Vagina (tissue), 2 donors: ENCODE measurements at regions not wholly inside any gene's neighbourhood (a gene's known extent, or its start where the extent isn't known, plus 50 kb on each side); places are given as distances from the start of the nearest gene placed in this dataset.

Experiments
- POLR2A ChIP-seq, 2 donors: fragments of 450-650 bp; IDR thresholded peaks; one replicate each; pipeline ENCODE4 v1.6.1; 2017; ENCODE audit warnings: antibody characterized with exemption in 2 of 2, mild to moderate bottlenecking in 2 of 2, moderate library complexity in 2 of 2
- POLR2AphosphoS5 ChIP-seq, 2 donors: sonication (generic); formaldehyde crosslinking; IDR thresholded peaks; one replicate each; pipeline ENCODE4 v1.9.0; 2017; ENCODE audit warnings: antibody characterized with exemption in 2 of 2, mild to moderate bottlenecking in 2 of 2, low read depth in 1 of 2; ENCODE audit not compliant: insufficient read depth in 1 of 2

- TF ChIP-seq POLR2AphosphoS5 (IDR thresholded peaks at IDR 0.05; ENCODE audit: insufficient read depth in 1 of 2, low read depth in 1 of 2) (no peak), POLR2A (IDR thresholded peaks at IDR 0.05) (no peak)
These were observed 337.0 kb downstream of the PLK2 start for GRCh38 chr5:58122848-58123392.
